ENCODE measurements at regions not wholly inside any gene's neighbourhood (a gene's known extent, or its start where the extent isn't known, plus 50 kb on each side); places are given as distances from the start of the nearest gene placed in this dataset.

- DNase-seq = no peak
Measured at GRCh38 chr9:28868228-28868990, 1295.1 kb upstream of the C9orf72 start.

- DNase-seq = no peak
Measured at GRCh38 chr9:28882529-28882928, 1309.2 kb upstream of the C9orf72 start.

GRCh38 chr9:28883234-28883633, 1310.0 kb upstream of the C9orf72 start:
- DNase-seq = no peak

GRCh38 chr9:28887188-28887884, 1314.1 kb upstream of the C9orf72 start:
- no peak for DNase-seq

- no peak for DNase-seq
Measured at GRCh38 chr9:28888806-28889205, 1315.5 kb upstream of the C9orf72 start.

- no peak for DNase-seq
Measured at GRCh38 chr9:28892538-28892937, 1319.3 kb upstream of the C9orf72 start.

- no peak for DNase-seq
Measured at GRCh38 chr9:28899267-28899666, 1326.0 kb upstream of the C9orf72 start.

GRCh38 chr9:28899926-28900325, 1326.6 kb upstream of the C9orf72 start:
- DNase-seq = no peak

GRCh38 chr9:28900406-28900805, 1327.1 kb upstream of the C9orf72 start:
- no peak for DNase-seq

- no peak for DNase-seq
Measured at GRCh38 chr9:28909526-28909925, 1336.2 kb upstream of the C9orf72 start.

- DNase-seq = no peak
Measured at GRCh38 chr9:28912621-28913020, 1339.3 kb upstream of the C9orf72 start.

GRCh38 chr9:28915202-28915930, 1342.1 kb upstream of the C9orf72 start:
- DNase-seq = no peak

- no peak for DNase-seq
Measured at GRCh38 chr9:28916348-28916747, 1343.1 kb upstream of the C9orf72 start.

- no peak for DNase-seq
Measured at GRCh38 chr9:28921857-28922500, 1348.7 kb upstream of the C9orf72 start.

GRCh38 chr9:28922891-28923290, 1349.6 kb upstream of the C9orf72 start:
- no peak for DNase-seq

GRCh38 chr9:28923351-28923750, 1350.1 kb upstream of the C9orf72 start:
- no peak for DNase-seq

GRCh38 chr9:28925157-28925556, 1351.9 kb upstream of the C9orf72 start:
- no peak for DNase-seq

GRCh38 chr9:28926306-28926705, 1353.0 kb upstream of the C9orf72 start:
- DNase-seq = no peak

- DNase-seq = no peak
Measured at GRCh38 chr9:28927691-28928090, 1354.4 kb upstream of the C9orf72 start.

- DNase-seq = no peak
Measured at GRCh38 chr9:28929433-28929832, 1356.2 kb upstream of the C9orf72 start.

- no peak for DNase-seq
Measured at GRCh38 chr9:28930766-28931165, 1357.5 kb upstream of the C9orf72 start.

GRCh38 chr9:28934111-28934510, 1360.8 kb upstream of the C9orf72 start:
- DNase-seq = no peak

- DNase-seq = no peak
Measured at GRCh38 chr9:28938981-28939380, 1365.7 kb upstream of the C9orf72 start.
